ENCODE measurements at regions not wholly inside any gene's neighbourhood (a gene's known extent, or its start where the extent isn't known, plus 50 kb on each side); places are given as distances from the start of the nearest gene placed in this dataset.
A peak's percentile ranks its signal among the peaks of the same experiment; 100 is the strongest.

DNA sequence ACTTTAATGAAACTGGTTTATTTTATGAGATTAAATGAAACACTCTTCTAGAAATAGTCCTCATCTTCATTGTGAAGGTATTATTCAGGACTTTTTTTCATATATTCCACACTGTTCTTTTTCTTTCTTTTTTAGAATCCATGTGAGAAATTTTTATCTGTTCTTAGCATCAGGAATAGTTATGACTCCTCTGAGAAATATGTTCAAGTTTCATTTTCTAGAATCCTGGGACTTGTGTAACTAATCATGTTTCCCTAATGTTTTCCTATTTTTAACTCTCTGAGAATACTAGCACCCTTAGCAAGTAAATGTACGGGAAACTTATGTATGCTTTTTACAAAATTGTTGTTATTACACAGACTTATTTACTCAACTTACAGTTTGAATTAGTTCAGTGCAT lies 407.8 kb downstream of the CBLN4 start:
- no peak for DNase-seq (ENCODE audit: low read depth)

DNA sequence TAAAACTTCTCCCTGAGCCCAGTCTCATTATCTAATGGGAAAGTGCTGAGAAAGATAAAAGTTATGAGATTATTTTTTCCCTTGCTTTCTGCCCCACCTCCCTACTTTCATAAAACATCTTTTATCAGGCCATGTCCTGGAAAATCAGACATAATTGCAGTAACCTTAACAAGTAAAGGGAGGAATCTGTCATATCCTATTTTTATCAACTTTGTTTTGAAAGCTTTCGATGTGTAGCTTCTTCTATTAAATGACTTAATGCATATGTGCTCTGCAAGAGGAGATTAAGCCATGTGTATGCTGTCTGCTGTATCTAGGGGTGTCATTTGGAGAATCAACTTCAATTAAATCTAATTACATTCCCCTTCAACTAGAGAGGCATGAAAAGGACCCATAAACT lies 408.9 kb downstream of the CBLN4 start:
- no peak for DNase-seq (ENCODE audit: low read depth)

DNA sequence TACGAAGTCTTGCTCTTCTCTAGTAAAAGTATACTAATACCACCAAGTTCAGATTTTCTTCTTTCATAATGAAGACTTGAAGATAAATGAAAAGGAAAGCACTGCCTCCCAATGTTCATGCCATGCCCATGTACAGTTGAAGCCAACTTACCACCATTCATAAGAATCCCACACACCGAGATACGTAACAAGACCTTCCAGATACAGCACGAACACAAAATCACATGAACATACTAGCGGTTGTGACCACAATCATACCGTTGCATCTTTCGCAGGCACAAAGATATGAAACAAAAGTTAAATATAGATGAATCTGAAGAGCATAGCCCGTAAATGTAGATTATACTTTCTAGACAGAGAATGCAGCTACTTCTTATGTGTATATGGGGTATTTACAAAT lies 412.5 kb downstream of the CBLN4 start:
- no peak for DNase-seq (ENCODE audit: low read depth)

DNA sequence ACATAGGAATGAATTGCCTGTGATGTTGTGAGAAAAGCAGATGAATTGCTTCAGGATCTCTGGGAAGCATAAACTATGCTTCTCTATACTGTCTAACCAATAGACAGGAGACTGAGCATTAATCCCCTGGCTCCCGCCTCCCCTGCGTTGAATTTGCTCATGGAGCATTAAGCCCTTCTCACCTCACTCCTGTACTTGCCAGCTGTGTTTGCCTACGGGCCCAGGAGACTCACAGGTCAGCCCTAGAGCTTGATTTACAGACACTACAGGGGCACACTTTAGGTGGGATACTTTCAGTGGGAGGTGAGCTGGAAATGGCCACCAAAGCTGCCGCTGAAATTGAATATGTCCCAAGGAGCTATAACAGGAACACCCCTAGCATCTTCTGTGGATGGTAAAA lies 418.7 kb downstream of the CBLN4 start:
- no peak for DNase-seq (ENCODE audit: low read depth)

- no peak for DNase-seq (ENCODE audit: low read depth)
Observed at GRCh38 chr20:55584964-55585363, 420.4 kb downstream of the CBLN4 start.

- DNase-seq (ENCODE audit: low read depth) = no peak
Observed at GRCh38 chr20:55584307-55584706, 421.0 kb downstream of the CBLN4 start.

- no peak for DNase-seq (ENCODE audit: low read depth)
Observed at GRCh38 chr20:55583036-55583435, 422.3 kb downstream of the CBLN4 start.

- peak; percentile 6 for DNase-seq (ENCODE audit: low read depth)
Observed at GRCh38 chr20:55582498-55582897, 422.8 kb downstream of the CBLN4 start.

GRCh38 chr20:55581519-55581918 lies 423.8 kb downstream of the CBLN4 start:
- DNase-seq (ENCODE audit: low read depth) = no peak

GRCh38 chr20:55580475-55580874 lies 424.8 kb downstream of the CBLN4 start:
- no peak for DNase-seq (ENCODE audit: low read depth)

GRCh38 chr20:55579802-55580201 lies 425.5 kb downstream of the CBLN4 start:
- DNase-seq (ENCODE audit: low read depth) = peak; percentile 7

GRCh38 chr20:55576981-55577380 lies 428.3 kb downstream of the CBLN4 start:
- no peak for DNase-seq (ENCODE audit: low read depth)

GRCh38 chr20:55569084-55569483 lies 436.2 kb downstream of the CBLN4 start:
- DNase-seq (ENCODE audit: low read depth) = no peak

DNA sequence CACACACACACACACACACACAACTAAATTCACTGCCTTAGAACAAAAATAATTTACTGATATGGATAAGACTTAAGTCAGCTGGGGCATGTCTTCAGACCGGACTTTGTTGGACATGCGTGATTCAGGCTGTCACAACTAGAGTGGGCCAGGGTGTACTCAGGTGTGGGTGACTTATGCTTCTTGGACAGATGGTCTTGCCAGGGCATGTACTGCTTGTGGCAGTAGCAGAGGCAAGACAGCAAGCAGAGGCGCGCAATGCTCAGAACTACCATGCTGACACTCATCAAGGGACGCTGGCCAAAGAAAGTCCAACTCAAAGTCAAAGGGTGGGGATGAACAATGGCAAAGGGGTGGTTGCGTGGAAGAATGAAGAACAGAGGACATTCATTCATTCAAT lies 437.5 kb downstream of the CBLN4 start:
- DNase-seq (ENCODE audit: low read depth) = no peak

GRCh38 chr20:55565096-55565773 lies 440.1 kb downstream of the CBLN4 start:
- DNase-seq (ENCODE audit: low read depth) = no peak

GRCh38 chr20:55561259-55561658 lies 444.1 kb downstream of the CBLN4 start:
- no peak for DNase-seq (ENCODE audit: low read depth)

DNA sequence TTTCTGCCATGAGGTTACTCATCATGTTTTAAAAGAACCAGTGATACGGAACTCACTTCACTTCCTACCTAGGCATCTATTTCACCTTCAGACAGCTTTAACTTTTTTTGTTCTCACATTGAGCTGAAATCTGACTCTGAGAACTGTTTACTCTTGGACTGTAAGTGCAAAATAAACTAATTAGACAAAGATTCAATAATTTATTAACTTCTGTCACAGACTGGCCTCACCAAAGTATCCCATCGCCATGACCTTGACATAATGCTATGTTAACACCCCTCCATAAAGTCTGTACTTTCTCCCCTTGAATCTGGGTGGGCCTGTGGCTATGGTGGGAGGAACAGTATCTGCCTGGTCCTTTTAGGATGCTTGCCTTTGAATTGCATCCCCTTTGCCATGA lies 448.1 kb downstream of the CBLN4 start:
- no peak for DNase-seq (ENCODE audit: low read depth)

DNA sequence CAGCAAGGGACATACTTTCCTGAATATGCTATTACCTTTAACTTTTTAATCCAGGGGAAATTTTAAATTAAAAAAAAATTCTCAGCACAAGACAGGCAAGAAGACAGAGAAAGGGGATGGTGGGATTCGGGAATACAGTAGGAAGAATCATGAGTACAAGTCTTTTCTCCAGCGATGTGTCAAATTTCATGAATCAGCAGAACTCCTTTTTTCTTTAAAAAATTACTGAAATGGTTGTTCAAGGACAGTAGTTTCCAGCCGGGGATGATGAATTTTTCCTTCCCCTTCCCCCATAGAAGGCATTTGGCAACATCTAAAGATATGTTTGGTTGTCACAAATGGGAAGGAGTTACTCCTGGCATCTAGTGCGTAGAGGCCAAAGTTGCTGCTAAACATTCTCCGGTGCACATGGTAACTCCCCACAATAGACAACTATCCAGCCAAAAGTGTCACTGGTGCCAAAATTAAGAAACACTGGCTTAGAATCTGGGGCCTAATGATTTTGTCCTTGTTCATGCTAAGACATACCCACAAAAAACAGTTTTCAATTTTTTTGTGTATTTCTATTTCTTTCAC lies 450.2 kb downstream of the CBLN4 start:
- no peak for DNase-seq (ENCODE audit: low read depth)

DNA sequence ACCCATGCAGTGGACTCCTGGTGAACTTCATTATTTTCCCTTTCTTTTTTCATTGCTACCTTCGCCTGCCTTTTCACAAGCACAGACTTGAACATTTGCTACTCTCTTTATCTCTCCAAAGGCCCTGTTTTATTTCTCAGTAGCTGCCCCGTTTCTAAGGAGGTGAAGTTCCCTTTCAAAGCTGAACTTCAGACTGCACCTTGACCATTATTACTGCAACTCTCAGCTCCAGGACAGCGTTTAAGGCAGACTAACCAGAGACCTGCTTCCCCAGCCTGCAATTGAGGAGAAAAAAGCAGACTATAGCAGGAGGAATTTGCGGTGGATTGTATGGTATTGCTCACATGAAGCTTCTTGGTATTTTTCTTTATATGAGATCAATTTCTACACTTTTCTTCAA lies 460.7 kb downstream of the CBLN4 start:
- no peak for DNase-seq (ENCODE audit: low read depth)

GRCh38 chr20:55540486-55540885 lies 464.8 kb downstream of the CBLN4 start:
- DNase-seq (ENCODE audit: low read depth) = no peak

- no peak for DNase-seq (ENCODE audit: low read depth)
Observed at GRCh38 chr20:55540013-55540412, 465.3 kb downstream of the CBLN4 start.

GRCh38 chr20:55538261-55538908 lies 466.9 kb downstream of the CBLN4 start:
- DNase-seq (ENCODE audit: low read depth) = peak; percentile 19

DNA sequence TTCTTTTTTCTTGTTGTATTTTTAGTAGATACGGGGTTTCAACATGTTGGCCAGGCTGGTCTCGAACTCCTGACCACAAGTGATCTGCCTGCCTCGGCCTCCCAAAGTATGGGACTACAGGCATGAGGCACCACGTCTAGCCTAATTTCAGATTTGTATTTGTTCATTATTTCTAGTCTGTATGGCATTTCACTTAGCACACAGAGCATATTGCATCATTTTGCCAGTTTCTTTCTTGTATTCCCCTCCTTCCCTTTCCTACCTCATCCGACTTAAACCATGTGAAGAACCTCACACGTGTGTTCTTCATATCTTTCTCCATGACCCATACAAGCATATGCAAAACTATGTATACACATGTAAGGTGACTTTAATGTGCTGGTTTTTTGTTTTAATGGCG lies 470.0 kb downstream of the CBLN4 start:
- no peak for DNase-seq (ENCODE audit: low read depth)

- DNase-seq (ENCODE audit: low read depth) = no peak
Observed at GRCh38 chr20:55533632-55534031, 471.7 kb downstream of the CBLN4 start.
